Endothelial cell of umbilical vein (primary cell): ENCODE measurements at regions not wholly inside any gene's neighbourhood (a gene's known extent, or its start where the extent isn't known, plus 50 kb on each side); places are given as distances from the start of the nearest gene placed in this dataset.

Source experiments
- CTCF ChIP-seq, 2 donors: IDR thresholded peaks; 1 replicate in 1 of 2; 2 replicates in 1 of 2; pipeline ENCODE4 v1.5.1; 2011; ENCODE audit warnings: low read length in 2 of 2, mild to moderate bottlenecking in 2 of 2, moderate library complexity in 2 of 2, control low read depth in 1 of 2, inconsistent platforms in 1 of 2, low read depth in 1 of 2; ENCODE audit not compliant: insufficient read depth in 1 of 2; ENCODE audit errors: extremely low read depth in 1 of 2
- EZH2 ChIP-seq: IDR thresholded peaks from 2 replicates; pipeline ENCODE4 v1.6.1; 2012; ENCODE audit warnings: borderline replicate concordance, low read depth, mild to moderate bottlenecking, moderate library complexity, low read length, inconsistent platforms; ENCODE audit not compliant: severe bottlenecking
- GATA2 ChIP-seq: IDR thresholded peaks from 2 replicates; pipeline ENCODE4 v1.7.0; 2011; ENCODE audit warnings: low read depth, mild to moderate bottlenecking, moderate library complexity, mixed read lengths, low read length; ENCODE audit not compliant: insufficient read length, insufficient read depth
- MAX ChIP-seq: IDR thresholded peaks from 2 replicates; pipeline ENCODE4 v1.6.1; 2011; ENCODE audit not compliant: insufficient read depth, insufficient read length
- MYC ChIP-seq: IDR thresholded peaks from one replicate; pipeline ENCODE4 v1.6.1; 2011; ENCODE audit warnings: mild to moderate bottlenecking, low read depth, low read length
- POLR2A ChIP-seq: IDR thresholded peaks from 2 replicates; pipeline ENCODE4 v1.6.1; 2012; ENCODE audit warnings: low read depth, mild to moderate bottlenecking, control low read depth, low read length
- POLR2AphosphoS5 ChIP-seq: IDR thresholded peaks from 2 replicates; pipeline ENCODE4 v1.6.1; 2012; ENCODE audit warnings: low read depth, mild to moderate bottlenecking, control low read depth, low read length, moderate library complexity; ENCODE audit not compliant: insufficient read depth

DNA sequence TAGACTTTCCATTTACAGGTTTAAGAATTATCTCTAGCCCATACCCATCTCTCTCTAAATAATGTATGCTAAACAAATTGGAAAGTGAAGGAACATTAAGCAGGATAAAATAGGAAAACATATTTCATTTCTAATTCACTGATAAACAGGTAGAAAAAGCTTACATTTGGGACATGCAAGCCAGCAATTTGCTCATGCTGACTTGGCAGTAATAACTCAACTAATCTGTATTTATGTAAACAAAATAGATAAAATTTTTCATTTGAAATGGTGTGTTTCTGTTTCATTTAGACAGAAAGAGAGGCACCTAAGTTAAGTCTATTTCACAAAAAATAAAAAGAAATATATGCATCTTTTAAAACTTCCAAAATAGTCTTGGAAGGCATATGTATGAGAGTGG is 877.3 kb upstream of the LRRTM1 start:
- TF ChIP-seq GATA2 (no peak), POLR2A (no peak), CTCF (IDR thresholded peaks at IDR 0.05; ENCODE audit: extremely low read depth in 1 of 2, insufficient read depth in 1 of 2, low read depth in 1 of 2, low read length in 2 of 2) (no peak), EZH2 (no peak), POLR2AphosphoS5 (no peak), MYC (no peak), MAX (no peak)
